ENCODE measurements at regions not wholly inside any gene's neighbourhood (a gene's known extent, or its start where the extent isn't known, plus 50 kb on each side); places are given as distances from the start of the nearest gene placed in this dataset.

GRCh38 chr10:8272794-8273425 is 218.4 kb downstream of the GATA3 start:
- TF ChIP-seq EZH2phosphoT487 (IDR thresholded peaks at IDR 0.05; ENCODE audit: insufficient read depth, low read depth): no peak
- TF ChIP-seq EZH2 (IDR thresholded peaks at IDR 0.05; ENCODE audit: insufficient read depth, poor library complexity, severe bottlenecking): no peak
